Superior temporal gyrus (tissue), 1 donor: ENCODE measurements at regions not wholly inside any gene's neighbourhood (a gene's known extent, or its start where the extent isn't known, plus 50 kb on each side); places are given as distances from the start of the nearest gene placed in this dataset.
A peak's percentile ranks its signal among the peaks of the same experiment; 100 is the strongest.
"Not testable (repeated sequence)": the region's sequence is repeated elsewhere in the genome, so short reads cannot be mapped to it uniquely, and the experiment has no call there.

Source experiments
- DNase-seq: peaks from one replicate; pipeline ENCODE4 v3.0.0-alpha.2; 2016; ENCODE audit errors: extremely low spot score

DNA sequence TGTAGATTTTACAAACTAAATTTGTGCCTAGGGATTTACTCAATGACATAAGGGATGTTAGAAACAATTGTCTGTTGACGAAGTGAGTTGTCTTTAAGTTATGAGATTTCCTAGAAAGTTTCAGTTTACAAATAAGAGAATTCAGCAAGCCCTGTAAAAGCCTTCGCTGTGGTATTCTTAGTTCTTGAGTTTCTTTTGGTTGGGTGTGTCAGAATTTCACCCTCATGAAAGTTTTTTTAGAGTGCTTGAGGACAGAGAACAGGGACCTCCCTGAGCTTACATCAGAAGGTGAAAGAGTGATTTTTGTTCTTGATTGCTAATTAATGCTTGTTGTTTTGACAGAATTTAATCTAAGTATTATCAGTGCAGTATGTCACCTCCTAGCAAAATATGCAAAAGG is 2628.2 kb downstream of the ARAP2 start:
- DNase-seq, result no peak

DNA sequence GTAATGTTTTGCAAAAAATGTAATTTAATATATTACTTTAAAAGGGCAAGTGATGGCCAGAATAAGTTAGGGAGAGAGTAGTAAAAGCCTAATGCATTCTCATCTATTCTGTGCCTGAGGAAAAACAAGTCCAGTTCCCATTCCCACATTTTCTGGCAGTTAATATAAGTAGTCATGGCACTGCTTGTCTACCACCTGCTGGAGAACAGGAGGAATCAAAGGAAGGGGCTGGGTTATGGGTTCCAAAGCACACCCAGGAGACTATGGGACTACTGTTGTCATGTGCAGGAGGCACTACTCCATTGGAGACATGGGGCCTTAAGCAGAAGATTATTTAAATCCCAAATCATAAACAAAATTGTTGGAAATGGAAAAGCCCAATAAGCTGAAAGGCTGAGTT is 2618.6 kb downstream of the ARAP2 start:
- no peak for DNase-seq

DNA sequence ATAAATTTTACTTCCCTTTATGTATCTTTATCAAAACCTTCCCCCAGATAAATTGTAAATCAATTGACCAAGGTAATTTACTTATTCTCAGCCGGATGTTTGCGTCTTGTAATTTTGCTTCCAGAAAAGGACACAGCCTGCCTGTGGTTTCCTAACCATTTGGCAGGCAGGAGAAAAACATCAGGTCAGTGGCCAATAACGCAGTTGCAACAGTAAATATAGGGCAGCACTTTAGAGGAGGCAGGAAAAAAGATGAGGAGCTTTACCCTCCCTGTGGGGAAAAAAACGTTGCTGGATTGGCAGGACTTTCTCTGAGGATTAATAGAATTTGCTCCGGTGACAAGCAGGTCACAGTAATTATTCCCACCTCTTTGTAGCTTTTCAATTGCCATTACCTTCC is 2618.1 kb downstream of the ARAP2 start:
- DNase-seq, result no peak

DNA sequence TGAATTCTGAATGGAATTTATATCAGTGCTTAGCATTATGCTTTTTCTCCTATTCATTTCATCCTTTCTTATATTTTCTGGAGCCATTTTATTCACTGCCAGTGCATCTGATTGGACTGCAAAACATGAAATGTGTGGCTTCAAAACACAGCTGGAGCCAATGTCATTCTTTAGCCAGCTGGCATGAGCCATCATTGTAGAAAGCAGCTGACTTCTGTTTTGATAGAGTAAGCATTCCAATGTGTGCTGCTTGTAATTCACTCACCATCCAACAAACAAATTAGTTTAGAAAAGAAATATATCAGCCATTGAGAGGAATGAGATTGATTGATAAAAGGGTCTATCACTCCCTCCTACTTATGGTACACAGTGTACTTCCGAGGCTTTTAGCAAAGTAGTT is 2616.0 kb downstream of the ARAP2 start:
- DNase-seq, result peak; percentile 66

DNA sequence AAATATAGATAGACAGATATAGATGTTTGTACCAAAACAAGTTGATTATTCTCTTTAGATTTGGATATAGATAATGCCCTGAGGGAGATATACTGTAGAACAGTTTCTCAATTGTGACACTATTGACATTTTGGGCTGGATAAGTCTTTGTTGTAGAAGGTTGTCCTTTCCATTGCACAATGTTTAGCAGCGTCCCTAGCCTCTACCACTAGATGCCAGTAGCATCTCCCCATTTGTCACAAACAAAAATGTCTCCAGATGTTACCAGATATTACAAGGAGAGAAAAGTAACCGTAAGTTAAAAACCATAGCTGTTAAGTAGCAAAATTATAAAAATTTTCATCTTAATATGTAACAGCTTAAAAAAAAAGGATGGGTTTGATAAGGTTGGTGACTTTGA is 2595.3 kb downstream of the ARAP2 start:
- no peak for DNase-seq

DNA sequence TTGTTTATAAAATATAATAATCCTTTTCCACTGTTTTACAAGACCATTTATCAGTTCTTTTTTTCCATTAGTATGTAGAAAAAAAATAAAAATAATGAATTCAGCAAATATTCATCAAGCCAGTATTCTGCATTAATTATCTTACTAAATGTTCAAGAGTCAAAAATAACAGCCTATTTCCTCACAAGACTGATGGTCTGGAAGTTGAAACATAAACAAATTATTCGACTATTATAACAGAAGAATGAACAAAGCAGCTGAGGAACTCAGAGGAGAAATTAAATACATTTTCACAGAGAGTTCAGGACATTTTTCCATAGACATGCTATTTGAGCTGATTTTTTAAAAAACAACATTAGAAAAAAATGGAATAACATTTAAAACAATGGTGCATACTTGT is 2594.8 kb downstream of the ARAP2 start:
- no peak for DNase-seq

DNA sequence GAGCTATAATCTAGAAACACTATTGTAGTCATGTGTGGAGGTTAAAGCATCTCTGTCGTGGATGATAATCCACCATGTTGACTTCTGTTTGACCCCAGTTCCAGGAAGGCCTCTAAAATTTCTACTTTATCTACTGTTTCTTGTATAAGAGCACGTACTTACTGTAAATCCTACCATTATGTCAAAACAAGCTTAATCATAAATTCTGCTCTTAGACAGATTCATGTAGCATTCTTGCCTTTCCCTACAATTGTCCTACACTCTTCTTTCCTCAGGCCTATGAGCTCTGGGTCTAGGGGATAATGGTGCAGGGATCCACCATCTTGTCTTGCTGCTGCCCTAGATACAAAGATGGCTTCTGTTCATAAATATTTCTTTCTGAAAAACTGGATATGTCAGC is 2594.3 kb downstream of the ARAP2 start:
- no peak for DNase-seq

DNA sequence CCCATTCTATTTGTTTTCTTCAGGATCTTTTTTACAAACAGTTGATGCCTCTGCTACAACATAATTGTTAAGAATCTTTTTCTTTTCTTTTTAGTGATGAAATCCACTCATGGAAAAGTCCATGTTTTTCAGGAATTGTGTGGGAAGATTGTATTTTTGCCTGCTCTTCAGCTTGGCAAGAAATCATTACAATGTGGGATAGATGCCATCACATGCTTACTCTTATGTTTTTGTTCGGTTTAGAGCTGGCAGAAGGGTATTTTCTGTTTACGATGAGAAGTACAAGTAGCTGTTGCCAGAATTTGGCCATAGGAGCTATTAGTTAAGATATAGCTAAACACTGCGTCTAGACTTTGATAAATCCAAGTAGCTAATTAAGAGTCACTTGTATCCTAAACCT is 2585.3 kb downstream of the ARAP2 start:
- peak; percentile 45 for DNase-seq

DNA sequence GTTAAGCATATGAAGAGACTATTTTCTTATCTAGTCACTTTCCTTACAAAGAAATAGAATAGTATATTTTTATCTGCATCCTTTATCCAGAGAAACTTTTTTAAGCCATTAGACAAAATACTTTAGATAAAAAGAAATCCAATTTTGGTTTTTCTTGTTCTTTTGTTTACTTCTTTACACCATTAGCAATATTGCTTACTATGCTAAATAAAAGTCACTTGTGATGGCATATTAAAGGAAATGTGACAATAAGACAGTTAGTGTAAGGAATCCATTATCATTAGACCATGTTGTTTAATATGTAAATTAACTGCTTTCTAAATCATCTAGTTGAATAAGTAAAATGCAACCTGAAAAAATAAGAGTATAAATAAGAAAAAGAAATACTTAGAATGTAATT is 2582.7 kb downstream of the ARAP2 start:
- DNase-seq, result no peak

DNA sequence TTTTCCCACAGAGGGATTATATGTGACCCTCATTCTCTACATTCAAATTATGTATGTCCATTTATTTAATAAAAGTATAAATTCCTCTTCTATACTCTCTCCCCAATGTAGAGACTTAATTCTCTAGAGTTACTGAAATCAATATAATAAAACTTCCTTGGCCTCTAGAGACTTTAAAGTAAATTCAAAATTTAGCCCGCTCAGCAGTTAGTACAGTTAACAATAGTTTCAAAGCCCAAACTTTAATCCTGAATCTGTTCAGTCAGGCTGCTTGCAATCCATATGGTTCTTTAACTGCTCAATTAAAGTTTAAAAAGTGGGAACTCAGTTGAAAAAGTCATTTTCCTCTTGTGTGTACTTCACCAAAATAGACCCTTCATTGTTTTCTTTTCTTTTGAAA is 2558.4 kb downstream of the ARAP2 start:
- no peak for DNase-seq

DNA sequence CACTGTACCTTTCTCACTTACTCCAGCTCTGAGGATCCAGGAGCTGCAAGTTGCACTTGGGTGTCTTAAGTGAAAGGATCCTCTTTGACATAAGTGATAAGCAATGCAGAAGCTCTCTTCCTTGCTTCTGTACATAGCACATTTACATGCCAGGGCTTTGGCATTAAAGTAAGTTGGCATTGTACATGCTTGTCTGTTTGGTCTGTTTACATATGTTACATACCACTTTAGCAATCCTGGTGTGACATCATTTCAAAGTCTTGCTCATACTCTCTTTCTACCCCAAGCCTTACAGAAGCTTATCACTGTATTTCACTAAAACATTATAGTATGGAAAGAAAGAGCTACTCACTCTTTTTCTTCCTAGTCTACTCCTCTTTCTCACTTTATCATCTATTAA is 2548.3 kb downstream of the ARAP2 start:
- DNase-seq, result no peak

DNA sequence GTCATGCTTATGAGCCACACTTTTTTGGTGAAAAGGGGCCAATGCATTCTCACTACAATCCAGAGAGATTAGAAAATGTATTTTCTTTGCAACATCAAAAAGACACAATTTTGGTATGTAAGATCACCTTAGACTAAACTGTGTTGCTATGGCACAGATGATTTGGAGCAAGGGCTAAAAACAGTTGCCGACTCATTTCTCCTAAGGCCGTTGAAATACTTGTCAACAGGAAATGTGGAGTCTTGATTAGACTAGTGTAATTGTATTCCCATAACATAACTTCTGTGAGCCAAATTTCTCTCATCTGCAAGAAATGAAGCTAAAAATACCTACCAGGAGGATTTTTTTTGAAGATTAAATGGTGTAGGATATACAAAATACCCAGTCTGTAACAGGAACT is 2547.7 kb downstream of the ARAP2 start:
- DNase-seq, result peak; percentile 22

DNA sequence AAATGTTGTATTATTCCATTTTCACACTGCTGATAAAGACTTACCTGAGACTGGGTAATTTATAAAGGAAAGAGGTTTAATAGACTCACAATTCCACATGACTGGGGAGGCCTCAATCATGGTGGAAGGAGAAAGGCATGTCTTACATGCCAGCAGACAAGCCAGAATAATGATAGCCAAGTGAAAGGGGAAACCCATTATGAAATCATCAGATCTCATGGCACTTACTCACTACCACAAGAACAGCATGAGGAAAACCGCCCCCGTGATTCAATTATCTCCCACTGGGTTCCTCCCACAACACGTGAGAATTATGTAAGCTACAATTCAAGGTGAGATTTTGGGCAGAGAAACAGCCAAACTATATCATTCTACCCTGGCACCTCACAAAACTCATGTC is 2535.1 kb downstream of the ARAP2 start:
- no peak for DNase-seq

DNA sequence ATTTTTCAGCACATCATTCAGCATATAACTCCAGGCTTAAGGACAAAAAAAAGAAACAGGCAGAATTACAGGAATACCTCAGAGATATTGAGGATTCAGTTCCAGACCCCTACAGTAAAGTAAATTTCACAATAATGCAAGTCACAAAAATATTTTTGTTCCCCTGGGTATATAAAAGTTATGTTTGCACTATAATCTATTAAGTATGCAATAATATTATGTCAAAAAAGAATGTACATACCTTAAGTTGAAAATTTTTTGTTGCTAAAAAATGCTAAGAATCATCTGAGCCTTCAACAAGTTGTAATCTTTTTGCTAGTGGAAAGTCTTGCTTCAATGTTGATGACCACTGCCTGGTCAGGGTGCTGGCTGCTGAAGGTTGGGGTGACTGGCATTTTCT is 2532.5 kb downstream of the ARAP2 start:
- no peak for DNase-seq

DNA sequence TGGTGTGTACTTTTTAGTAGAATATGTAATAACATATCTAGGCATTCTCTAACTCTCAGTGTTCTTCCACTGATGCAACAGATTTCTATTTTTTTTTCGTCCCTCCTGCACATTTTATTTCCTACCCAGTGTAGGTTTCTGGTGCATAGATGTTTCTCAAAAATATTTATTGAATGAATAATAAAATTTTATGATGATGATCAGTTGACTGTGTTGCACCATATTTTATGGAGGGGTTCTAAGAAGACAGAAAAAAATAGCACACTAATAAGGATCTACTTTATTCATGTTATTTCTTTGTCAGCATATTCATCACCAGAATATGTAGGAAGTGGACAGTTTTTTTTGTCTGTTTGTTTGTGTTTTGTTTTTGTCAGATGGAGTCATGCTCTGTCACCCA is 2529.3 kb downstream of the ARAP2 start:
- DNase-seq, result no peak

DNA sequence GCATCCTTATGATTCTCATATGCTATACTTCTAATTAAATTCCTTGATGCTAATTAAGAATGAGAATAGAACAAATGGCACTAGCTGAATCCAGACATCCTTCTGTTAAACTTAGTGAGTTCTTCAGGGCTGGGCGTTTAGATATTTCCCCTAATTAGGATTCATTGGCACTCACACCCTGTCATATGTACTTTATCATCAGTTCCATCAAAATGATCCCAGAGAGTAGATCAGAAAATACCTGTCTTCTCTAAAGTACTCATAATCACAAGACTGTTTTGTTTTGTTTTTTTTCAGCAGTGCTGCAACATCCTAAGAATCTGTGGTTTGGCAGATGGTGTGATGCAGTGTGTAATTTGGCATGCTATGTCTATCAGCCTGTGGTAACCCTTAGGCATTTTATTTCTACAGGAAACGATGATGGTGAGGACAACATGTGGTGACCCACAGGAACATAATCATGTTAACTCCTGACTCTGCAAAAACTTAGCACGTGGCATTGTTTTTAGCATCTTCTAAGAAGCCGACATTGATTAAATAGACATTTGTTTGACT is 2528.4 kb downstream of the ARAP2 start:
- no peak for DNase-seq

DNA sequence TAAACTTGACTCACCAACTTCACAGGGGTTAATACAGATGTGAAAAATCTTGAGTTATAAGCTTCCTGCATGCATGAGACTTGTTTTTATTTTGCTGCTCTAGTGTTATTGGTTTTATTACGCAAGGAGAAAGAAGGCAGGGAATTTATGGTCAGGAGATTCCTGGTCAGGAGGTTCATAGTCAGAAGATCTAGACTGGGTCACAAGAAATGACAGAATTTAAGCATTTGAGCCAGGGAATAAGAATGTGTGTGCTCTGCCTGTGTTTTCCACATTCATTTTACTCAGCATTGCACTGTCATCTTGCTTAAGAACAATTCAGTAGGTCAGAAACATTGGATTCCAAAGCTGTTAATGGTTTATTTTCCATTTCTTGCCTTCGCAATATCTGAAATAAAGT is 2522.1 kb downstream of the ARAP2 start:
- peak; percentile 29 for DNase-seq

DNA sequence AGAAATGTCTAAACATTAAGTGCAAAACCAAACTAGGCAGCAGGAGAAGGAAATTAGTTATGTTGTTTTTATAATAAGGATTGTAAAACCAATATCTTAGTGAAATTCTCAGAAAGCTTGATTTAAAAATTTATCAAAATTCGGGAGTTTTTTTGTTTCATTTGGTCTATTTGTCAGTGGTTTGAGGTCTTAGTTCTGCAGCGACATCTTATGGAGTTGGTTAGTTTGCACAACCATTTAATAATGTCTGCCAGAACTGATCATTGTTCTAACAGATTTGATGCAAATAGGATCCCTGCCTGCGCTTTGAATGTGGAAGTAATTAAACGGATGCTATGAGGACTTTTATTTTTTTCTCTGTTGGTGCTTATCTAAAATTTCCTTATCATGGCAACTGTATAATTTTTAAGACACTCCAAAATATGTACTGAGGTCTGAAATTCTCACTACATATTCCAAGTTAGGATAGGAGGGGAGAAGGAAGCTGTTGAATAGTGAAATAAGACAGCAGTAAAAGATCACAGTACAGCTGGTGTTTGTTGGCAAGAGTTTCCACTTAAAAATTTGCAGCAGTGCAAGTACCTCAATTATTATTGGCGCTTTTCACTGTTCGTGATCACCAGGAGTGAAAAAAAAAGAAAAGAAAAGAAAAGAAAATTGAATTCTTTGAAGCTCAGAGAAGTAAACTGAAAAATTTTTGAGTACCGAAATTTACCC is 2521.4 kb downstream of the ARAP2 start:
- DNase-seq, result peak; percentile 82

DNA sequence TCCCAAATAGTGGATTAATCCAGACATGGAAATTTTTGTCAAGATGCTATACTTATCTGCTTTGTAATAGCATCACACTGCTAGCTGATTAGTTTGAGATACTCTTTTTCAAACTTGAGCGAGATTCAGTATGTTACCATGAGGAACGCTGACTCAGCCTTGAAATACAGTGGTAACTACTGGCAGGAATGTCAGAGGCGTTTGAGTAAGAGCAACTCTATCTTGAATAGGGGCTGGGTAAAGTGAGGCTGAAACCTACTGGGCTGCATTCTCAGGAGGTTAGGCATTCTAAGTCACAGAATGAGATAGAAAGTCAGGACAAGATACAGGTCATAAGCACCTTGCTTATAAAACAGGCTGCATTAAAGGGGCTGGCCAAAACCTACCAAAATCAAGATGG is 2519.6 kb downstream of the ARAP2 start:
- no peak for DNase-seq

DNA sequence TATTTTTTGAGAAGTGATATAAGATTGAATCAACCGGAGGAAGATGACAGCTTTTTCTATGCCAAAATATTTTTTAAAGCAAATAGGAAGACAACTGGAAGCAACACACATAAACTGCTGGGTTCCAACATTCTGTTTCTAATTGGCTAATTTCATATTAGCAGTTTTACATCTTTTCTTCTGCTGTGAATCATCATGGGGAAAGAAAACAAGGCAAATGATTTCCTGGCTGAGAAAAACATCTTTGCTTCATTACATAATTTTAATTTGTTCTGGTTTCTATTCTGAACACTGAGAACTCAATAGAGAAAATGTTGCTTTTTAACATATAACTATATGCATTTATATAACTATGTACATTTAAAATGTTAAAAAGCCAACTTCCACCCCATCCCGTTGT is 2518.5 kb downstream of the ARAP2 start:
- DNase-seq, result peak; percentile 68

DNA sequence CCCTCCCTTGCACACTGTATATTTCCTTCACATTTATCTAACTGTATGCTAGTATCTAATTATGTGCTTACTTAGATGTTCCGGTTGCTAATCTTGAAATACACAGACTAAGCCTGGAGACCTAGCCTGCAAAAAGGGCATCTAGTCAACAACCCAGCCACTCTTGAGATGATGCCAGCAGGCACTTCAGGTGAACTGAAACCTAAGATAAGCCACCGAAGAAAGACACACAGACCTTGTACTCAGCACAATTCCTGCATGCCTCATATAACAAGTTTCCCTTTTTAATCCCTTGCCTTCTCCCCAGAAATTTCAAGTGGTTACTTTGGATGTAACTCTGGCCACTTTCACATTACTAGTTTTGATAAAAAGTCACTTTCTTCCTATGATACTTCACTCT is 2506.6 kb downstream of the ARAP2 start:
- DNase-seq, result no peak

DNA sequence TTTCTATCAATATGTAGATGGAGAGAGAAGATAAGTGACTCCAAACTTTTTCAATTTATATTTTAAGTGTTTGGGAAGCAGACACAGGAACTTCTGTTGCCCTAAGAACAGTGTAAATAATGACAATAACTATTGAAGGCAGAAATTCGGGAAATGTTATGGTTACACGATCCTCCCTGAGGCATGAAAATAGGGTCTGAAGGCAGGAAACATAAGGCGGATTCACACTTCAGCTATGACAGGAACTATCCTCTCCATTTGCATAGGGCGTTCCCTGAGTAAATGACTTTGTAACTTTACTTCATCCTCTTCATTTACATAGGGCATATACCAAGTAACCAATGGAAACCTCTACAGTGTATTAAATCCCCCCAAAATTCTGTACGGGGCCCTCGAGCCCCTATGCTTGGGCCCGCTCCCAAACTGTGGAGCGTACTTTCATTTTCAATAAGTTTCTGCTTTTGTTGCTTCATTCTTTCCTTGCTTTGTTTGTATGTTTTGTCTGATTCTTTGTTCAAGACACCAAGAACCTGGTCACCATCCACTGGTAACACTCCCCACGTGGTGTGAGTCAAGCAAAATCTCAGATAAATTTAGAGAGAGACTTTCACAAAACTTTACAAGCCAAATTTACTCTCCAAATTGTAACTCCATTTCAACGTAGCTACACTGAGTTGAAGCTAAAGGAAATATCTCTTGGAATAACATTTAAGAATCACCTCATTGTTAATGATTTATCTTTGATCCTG is 2504.3 kb downstream of the ARAP2 start:
- DNase-seq, result no peak

DNA sequence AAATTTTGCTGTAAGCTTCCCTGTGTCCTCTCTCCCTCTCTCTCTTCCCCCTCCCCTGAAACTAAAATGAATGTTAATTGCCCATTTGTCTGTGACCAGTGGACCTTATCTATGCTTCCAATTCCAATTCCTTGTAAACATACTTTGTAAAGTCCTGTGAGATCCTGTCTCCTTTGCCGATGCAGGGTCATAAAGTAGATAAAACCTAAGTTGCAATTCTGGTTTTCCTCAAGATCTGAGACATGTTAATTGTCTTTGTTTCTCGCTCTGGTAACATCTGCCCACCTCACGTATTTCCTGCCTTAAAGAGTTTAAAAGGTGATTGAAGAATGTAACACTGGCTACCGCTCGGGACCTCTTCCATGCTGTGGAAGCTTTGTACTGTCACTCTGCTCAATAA is 2503.4 kb downstream of the ARAP2 start:
- not testable (repeated sequence) for DNase-seq
